GM23248 (cell line): ENCODE measurements at regions not wholly inside any gene's neighbourhood (a gene's known extent, or its start where the extent isn't known, plus 50 kb on each side); places are given as distances from the start of the nearest gene placed in this dataset.

Experiments
- DNase-seq: peaks from one replicate; pipeline ENCODE4 v3.0.0-alpha.2; 2015
- H2AFZ ChIP-seq: fragments of 200-600 bp; sonication (generic); 2 replicates; pipeline ENCODE4 v1.6.1; 2016; ENCODE audit warnings: antibody characterized with exemption
- H3F3A ChIP-seq: fragments of 200-600 bp; sonication (generic); 2 replicates; pipeline ENCODE4 v1.6.1; 2016; ENCODE audit warnings: mild to moderate bottlenecking, antibody characterized with exemption, mixed run types; ENCODE audit not compliant: insufficient read depth
- H3K27ac ChIP-seq: fragments of 200-600 bp; sonication (generic); 2 replicates; pipeline ENCODE4 v1.5.1; 2016; ENCODE audit warnings: mild to moderate bottlenecking
- H3K27me3 ChIP-seq: fragments of 200-600 bp; sonication (generic); replicated peaks from 2 replicates; pipeline ENCODE4 v1.6.1; 2016; ENCODE audit warnings: mild to moderate bottlenecking; ENCODE audit not compliant: insufficient read depth
- H3K36me3 ChIP-seq: fragments of 200-600 bp; sonication (generic); 2 replicates; pipeline ENCODE4 v1.6.1; 2016; ENCODE audit warnings: low read depth, mild to moderate bottlenecking
- H3K4me1 ChIP-seq: fragments of 200-600 bp; sonication (generic); 2 replicates; pipeline ENCODE4 v1.6.1; 2016; ENCODE audit warnings: mild to moderate bottlenecking; ENCODE audit not compliant: insufficient read depth
- H3K4me2 ChIP-seq: fragments of 200-600 bp; sonication (generic); one replicate; pipeline ENCODE4 v1.6.1; 2016; ENCODE audit warnings: mild to moderate bottlenecking; ENCODE audit not compliant: unreplicated experiment
- H3K4me3 ChIP-seq: fragments of 200-600 bp; sonication (generic); 2 replicates; pipeline ENCODE4 v1.5.1; 2016; ENCODE audit warnings: mild to moderate bottlenecking
- H3K79me2 ChIP-seq: fragments of 200-600 bp; sonication (generic); 2 replicates; pipeline ENCODE4 v1.6.1; 2016; ENCODE audit warnings: mild to moderate bottlenecking; ENCODE audit not compliant: insufficient read depth
- H3K9ac ChIP-seq: fragments of 200-600 bp; sonication (generic); 2 replicates; pipeline ENCODE4 v1.6.1; 2016; ENCODE audit warnings: mild to moderate bottlenecking
- H3K9me2 ChIP-seq: fragments of 200-600 bp; sonication (generic); 2 replicates; pipeline ENCODE4 v1.6.1; 2016; ENCODE audit warnings: mixed run types, mild to moderate bottlenecking, moderate library complexity; ENCODE audit not compliant: insufficient read depth
- H3K9me3 ChIP-seq: fragments of 200-600 bp; sonication (generic); one replicate; pipeline ENCODE4 v1.6.1; 2017; ENCODE audit warnings: low read depth
- H4K20me1 ChIP-seq: fragments of 200-600 bp; sonication (generic); 2 replicates; pipeline ENCODE4 v1.6.0; 2016; ENCODE audit not compliant: insufficient read depth
- EZH2 ChIP-seq: fragments of 200-600 bp; sonication (generic); IDR thresholded peaks from 2 replicates; pipeline ENCODE4 v1.6.1; 2018; ENCODE audit warnings: antibody characterized with exemption, mild to moderate bottlenecking; ENCODE audit not compliant: insufficient read depth, poor library complexity, severe bottlenecking
- EZH2phosphoT487 ChIP-seq: fragments of 200-600 bp; sonication (generic); IDR thresholded peaks from 2 replicates; pipeline ENCODE4 v1.6.1; 2018; ENCODE audit warnings: antibody characterized with exemption, moderate library complexity, mild to moderate bottlenecking, low read depth; ENCODE audit not compliant: insufficient read depth
- WGBS, 2 experiments: methylation state at CpG; one replicate each; pipeline ENCODE4 v1.1.6; 2015 to 2017; ENCODE audit warnings: low lambda C conversion rate in 2 of 2, low coverage in 1 of 2; ENCODE audit errors: missing lambda C conversion rate in 2 of 2; 5-methylcytosine and 5-hydroxymethylcytosine counted together
- in situ Hi-C: fragments of 300-500 bp; cut with MboI; formaldehyde crosslinking; loops from 2 replicates; pipeline ENCODE4 v1.15.0; 2020

DNA sequence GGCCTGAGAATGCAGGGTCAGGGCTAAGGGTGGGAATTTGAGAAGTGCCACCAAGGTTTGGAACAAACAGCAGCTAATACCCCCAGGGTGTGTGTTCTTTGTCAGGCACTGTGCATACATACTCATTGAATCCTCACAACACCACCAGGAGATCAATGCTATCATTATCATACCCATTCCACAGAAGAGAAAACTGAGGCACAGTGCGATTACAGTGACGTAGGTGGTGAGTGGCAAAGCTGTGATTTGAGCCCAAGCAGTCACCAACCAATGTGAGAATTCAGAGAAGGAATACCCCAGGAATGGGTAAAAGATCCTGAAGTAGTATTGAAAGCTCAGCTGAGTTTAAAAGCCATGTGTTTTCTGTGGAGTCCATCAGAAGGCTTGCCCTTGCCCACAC is 281.6 kb upstream of the MGAT5 start:
- Histone ChIP-seq H3K9me3 (no peaks in the 10 kb centered on the region), H3K9me2 (no peaks in the 10 kb centered on the region), H2AFZ (no peak overlapping the region), H4K20me1 (no peaks in the 10 kb centered on the region), H3K27ac (no peak overlapping the region), H3K36me3 (no peaks in the 10 kb centered on the region), H3K4me2 (no peak overlapping the region), H3K27me3 (peaks cover 22% of the 10 kb centered on the region), H3K79me2 (no peaks in the 10 kb centered on the region), H3K9ac (no peak overlapping the region), H3F3A (no peaks in the 10 kb centered on the region), H3K4me1 (no peaks in the 10 kb centered on the region; the same call in 1 of the 2 replicates), H3K4me3 (no peak overlapping the region)
- WGBS, 2 experiments: 26 to 27% methylated on average over 2 of the region's 2 CpGs
- in situ Hi-C loops: no loop called here
- DNase-seq: no peak
- TF ChIP-seq EZH2 (no peak), EZH2phosphoT487 (no peak)

- no peaks in the 10 kb centered on the region for H4K20me1 ChIP-seq
- no peak overlapping the region for H3K27ac ChIP-seq
- no peak overlapping the region for H3K4me3 ChIP-seq
- no peaks in the 10 kb centered on the region; the same call in 1 of the 2 replicates for H3K4me1 ChIP-seq
- in situ Hi-C loops: no loop called here
- TF ChIP-seq EZH2 (no peak), EZH2phosphoT487 (no peak)
- no peaks in the 10 kb centered on the region for H3K9me3 ChIP-seq
- WGBS, 2 experiments: 5 to 6% methylated on average over 8 of the region's 8 CpGs
- no peaks in the 10 kb centered on the region for H3F3A ChIP-seq
- H3K9me2 ChIP-seq: no peaks in the 10 kb centered on the region
- no peak overlapping the region for H3K9ac ChIP-seq
- no peak overlapping the region for H2AFZ ChIP-seq
- H3K36me3 ChIP-seq: no peaks in the 10 kb centered on the region
- H3K79me2 ChIP-seq: no peaks in the 10 kb centered on the region
- no peak overlapping the region for H3K4me2 ChIP-seq
- peak; percentile 62 for DNase-seq
- H3K27me3 ChIP-seq: peaks cover 22% of the 10 kb centered on the region
Measured at GRCh38 chr2:133972786-133973185, 281.1 kb upstream of the MGAT5 start.

DNA sequence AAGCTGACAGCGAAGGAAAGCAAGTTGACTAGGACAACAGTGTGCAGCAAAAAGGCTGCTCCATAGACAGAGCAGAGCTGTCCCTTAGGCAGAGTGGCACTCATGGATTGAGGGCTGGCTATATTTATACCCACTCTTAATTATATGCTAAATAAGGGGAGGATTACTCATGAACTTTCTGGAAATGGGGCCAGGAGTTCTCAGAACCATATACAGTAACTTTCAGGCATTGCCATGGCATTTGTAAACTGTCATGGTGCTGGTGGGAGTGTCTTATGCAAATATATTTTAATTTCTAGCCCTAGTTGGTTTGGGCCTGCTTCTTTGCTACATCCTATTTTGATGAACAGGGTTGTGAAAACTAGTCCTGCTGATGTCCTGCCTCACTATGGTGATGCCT is 279.5 kb upstream of the MGAT5 start:
- no peaks in the 10 kb centered on the region for H3K79me2 ChIP-seq
- no peak for TF ChIP-seq EZH2phosphoT487
- no peak for TF ChIP-seq EZH2
- in situ Hi-C loops: no loop called here
- no peak overlapping the region for H3K27ac ChIP-seq
- no peak overlapping the region for H3K4me2 ChIP-seq
- no peaks in the 10 kb centered on the region for H4K20me1 ChIP-seq
- no peak overlapping the region for H3K9ac ChIP-seq
- H3F3A ChIP-seq: no peaks in the 10 kb centered on the region
- H3K9me2 ChIP-seq: no peaks in the 10 kb centered on the region
- no peaks in the 10 kb centered on the region; the same call in 1 of the 2 replicates for H3K4me1 ChIP-seq
- H3K36me3 ChIP-seq: no peaks in the 10 kb centered on the region
- no peak overlapping the region for H3K4me3 ChIP-seq
- H3K27me3 ChIP-seq: peaks cover 18% of the 10 kb centered on the region
- 86 to 88% methylated on average over 1 of the region's 1 CpG for WGBS, 2 experiments
- no peak overlapping the region for H2AFZ ChIP-seq
- no peak for DNase-seq
- H3K9me3 ChIP-seq: no peaks in the 10 kb centered on the region

GRCh38 chr2:133975135-133975534 is 278.7 kb upstream of the MGAT5 start:
- Histone ChIP-seq H3K79me2 (no peaks in the 10 kb centered on the region), H3K4me1 (no peaks in the 10 kb centered on the region; the same call in 1 of the 2 replicates), H3K9me2 (no peaks in the 10 kb centered on the region), H3K9ac (no peak overlapping the region), H4K20me1 (no peaks in the 10 kb centered on the region), H3K4me3 (no peak overlapping the region), H3K36me3 (no peaks in the 10 kb centered on the region), H3F3A (no peaks in the 10 kb centered on the region), H3K27me3 (peaks cover 18% of the 10 kb centered on the region), H3K27ac (no peak overlapping the region), H2AFZ (no peak overlapping the region), H3K9me3 (no peaks in the 10 kb centered on the region), H3K4me2 (no peak overlapping the region)
- no peak for DNase-seq
- in situ Hi-C loops: no loop called here
- TF ChIP-seq EZH2phosphoT487: no peak
- no peak for TF ChIP-seq EZH2
- 0% methylated on average over 1 of the region's 1 CpG for WGBS, 2 experiments
